GDM1 (cell line): ENCODE measurements at regions not wholly inside any gene's neighbourhood (a gene's known extent, or its start where the extent isn't known, plus 50 kb on each side); places are given as distances from the start of the nearest gene placed in this dataset.

ENCODE experiments used
- DNase-seq: peaks from one replicate; lab custom pipeline; 2025; lab: John Stamatoyannopoulos, UW

- DNase-seq: no peak
Measured at GRCh38 chr13:68506888-68507551, 1276.9 kb upstream of the PCDH9 start.

- no peak for DNase-seq
Measured at GRCh38 chr13:68490594-68490993, 1260.5 kb upstream of the PCDH9 start.

- no peak for DNase-seq
Measured at GRCh38 chr13:68481130-68481529, 1251.0 kb upstream of the PCDH9 start.

GRCh38 chr13:68473834-68474326, 1243.7 kb upstream of the PCDH9 start:
- DNase-seq: no peak

GRCh38 chr13:68467160-68467559, 1237.0 kb upstream of the PCDH9 start:
- no peak for DNase-seq

GRCh38 chr13:68440874-68441273, 1210.7 kb upstream of the PCDH9 start:
- DNase-seq: no peak

GRCh38 chr13:68439817-68440216, 1209.7 kb upstream of the PCDH9 start:
- no peak for DNase-seq

- DNase-seq: no peak
Measured at GRCh38 chr13:68428292-68428691, 1198.2 kb upstream of the PCDH9 start.

GRCh38 chr13:68417801-68418200, 1187.7 kb upstream of the PCDH9 start:
- no peak for DNase-seq

GRCh38 chr13:68410007-68410406, 1179.9 kb upstream of the PCDH9 start:
- no peak for DNase-seq

- no peak for DNase-seq
Measured at GRCh38 chr13:68390987-68391386, 1160.9 kb upstream of the PCDH9 start.

- no peak for DNase-seq
Measured at GRCh38 chr13:68386808-68387207, 1156.7 kb upstream of the PCDH9 start.

GRCh38 chr13:68380041-68380973, 1150.2 kb upstream of the PCDH9 start:
- no peak for DNase-seq

GRCh38 chr13:68378294-68378693, 1148.2 kb upstream of the PCDH9 start:
- DNase-seq: no peak

- DNase-seq: no peak
Measured at GRCh38 chr13:68375004-68375403, 1144.9 kb upstream of the PCDH9 start.

GRCh38 chr13:68369739-68370138, 1139.6 kb upstream of the PCDH9 start:
- DNase-seq: no peak

GRCh38 chr13:68368922-68369321, 1138.8 kb upstream of the PCDH9 start:
- no peak for DNase-seq

- DNase-seq: no peak
Measured at GRCh38 chr13:68359105-68359504, 1129.0 kb upstream of the PCDH9 start.

GRCh38 chr13:68358294-68358705, 1128.2 kb upstream of the PCDH9 start:
- DNase-seq: no peak

- no peak for DNase-seq
Measured at GRCh38 chr13:68350554-68350953, 1120.4 kb upstream of the PCDH9 start.

GRCh38 chr13:68347220-68347619, 1117.1 kb upstream of the PCDH9 start:
- no peak for DNase-seq

- no peak for DNase-seq
Measured at GRCh38 chr13:68345963-68346531, 1115.9 kb upstream of the PCDH9 start.

GRCh38 chr13:68323124-68323523, 1093.0 kb upstream of the PCDH9 start:
- no peak for DNase-seq
